IPS DF 6.9 (cell line): ENCODE measurements at regions not wholly inside any gene's neighbourhood (a gene's known extent, or its start where the extent isn't known, plus 50 kb on each side); places are given as distances from the start of the nearest gene placed in this dataset.

ENCODE experiments used
- DNase-seq: peaks from one replicate; pipeline ENCODE4 v3.0.0-alpha.2; 2013; ENCODE audit warnings: low read depth, low spot score
- H3K27ac ChIP-seq: one replicate; pipeline ENCODE4 v1.5.1; 2013; ENCODE audit warnings: low read length, control low read depth
- H3K27me3 ChIP-seq: 2 replicates; pipeline ENCODE4 v1.6.1; 2013; ENCODE audit warnings: mild to moderate bottlenecking, low read length; ENCODE audit not compliant: control insufficient read depth, insufficient read depth
- H3K36me3 ChIP-seq: 2 replicates; pipeline ENCODE4 v1.6.1; 2013; ENCODE audit warnings: low read length; ENCODE audit not compliant: control insufficient read depth, insufficient read depth
- H3K4me1 ChIP-seq: 2 replicates; pipeline ENCODE4 v1.6.1; 2013; ENCODE audit warnings: low read length; ENCODE audit not compliant: control insufficient read depth, insufficient read depth
- H3K4me3 ChIP-seq: 2 replicates; pipeline ENCODE4 v1.5.1; 2013; ENCODE audit warnings: mild to moderate bottlenecking, low read length
- H3K9me3 ChIP-seq: 2 replicates; pipeline ENCODE4 v1.6.1; 2013; ENCODE audit warnings: low read length, inconsistent platforms; ENCODE audit not compliant: control insufficient read depth, insufficient read depth
- WGBS: extraction: QIAGEN DNeasy Blood & Tissue Kit; methylation state at CpG from one replicate; pipeline ENCODE4 v1.1.7; 2013; ENCODE audit warnings: mixed read lengths, missing lambda C conversion rate; ENCODE audit not compliant: insufficient read length, insufficient coverage; 5-methylcytosine and 5-hydroxymethylcytosine counted together

- Histone ChIP-seq H3K27ac (no peak overlapping the region), H3K9me3 (no peaks in the 10 kb centered on the region), H3K4me1 (no peaks in the 10 kb centered on the region)
Observed at GRCh38 chr13:57546942-57547341, 84.6 kb upstream of the PCDH17 start.

GRCh38 chr13:57552437-57552836 is 79.1 kb upstream of the PCDH17 start:
- no peaks in the 10 kb centered on the region for H3K27me3 ChIP-seq
- H3K4me1 ChIP-seq = no peaks in the 10 kb centered on the region
- WGBS = no CpG with 5 or more reads among the region's 3 CpGs
- no peaks in the 10 kb centered on the region for H3K36me3 ChIP-seq
- DNase-seq = no peak
- no peaks in the 10 kb centered on the region for H3K9me3 ChIP-seq
- H3K4me3 ChIP-seq = no peak overlapping the region
- no peak overlapping the region for H3K27ac ChIP-seq

More at GRCh38 chr13:57546942-57547341, 84.6 kb upstream of the PCDH17 start:
- H3K4me3 ChIP-seq = no peak overlapping the region
- no peaks in the 10 kb centered on the region for H3K27me3 ChIP-seq
- DNase-seq = no peak
- no peaks in the 10 kb centered on the region for H3K36me3 ChIP-seq

GRCh38 chr13:57553932-57554331 is 77.6 kb upstream of the PCDH17 start:
- Histone ChIP-seq H3K27ac (no peak overlapping the region), H3K36me3 (no peaks in the 10 kb centered on the region), H3K9me3 (no peaks in the 10 kb centered on the region), H3K4me1 (no peaks in the 10 kb centered on the region), H3K4me3 (no peak overlapping the region), H3K27me3 (no peaks in the 10 kb centered on the region)
- DNase-seq = no peak
- no CpG with 5 or more reads among the region's 1 CpG for WGBS

- no CpG with 5 or more reads among the region's 4 CpGs for WGBS
- Histone ChIP-seq H3K27me3 (no peaks in the 10 kb centered on the region), H3K36me3 (no peaks in the 10 kb centered on the region), H3K27ac (no peak overlapping the region), H3K4me1 (no peaks in the 10 kb centered on the region), H3K4me3 (no peak overlapping the region), H3K9me3 (no peaks in the 10 kb centered on the region)
- DNase-seq = peak; percentile 25
Observed at GRCh38 chr13:57558051-57558467, 73.5 kb upstream of the PCDH17 start.

- H3K36me3 ChIP-seq = no peaks in the 10 kb centered on the region
- H3K4me3 ChIP-seq = no peak overlapping the region
- H3K27me3 ChIP-seq = no peaks in the 10 kb centered on the region
- DNase-seq = no peak
- H3K4me1 ChIP-seq = no peaks in the 10 kb centered on the region
- H3K9me3 ChIP-seq = no peaks in the 10 kb centered on the region
- H3K27ac ChIP-seq = no peak overlapping the region
- WGBS = 100% methylated on average over 1 of the region's 2 CpGs
Observed at GRCh38 chr13:57568865-57569264, 62.7 kb upstream of the PCDH17 start.

- WGBS = no CpG with 5 or more reads among the region's 1 CpG
- Histone ChIP-seq H3K4me1 (no peaks in the 10 kb centered on the region), H3K27me3 (no peaks in the 10 kb centered on the region), H3K4me3 (no peak overlapping the region), H3K36me3 (no peaks in the 10 kb centered on the region), H3K9me3 (no peaks in the 10 kb centered on the region), H3K27ac (no peak overlapping the region)
- no peak for DNase-seq
Observed at GRCh38 chr13:57569986-57570385, 61.6 kb upstream of the PCDH17 start.
